Vagina (tissue), 2 donors: ENCODE measurements at regions not wholly inside any gene's neighbourhood (a gene's known extent, or its start where the extent isn't known, plus 50 kb on each side); places are given as distances from the start of the nearest gene placed in this dataset.

Source experiments
- POLR2A ChIP-seq, 2 donors: fragments of 450-650 bp; IDR thresholded peaks; one replicate each; pipeline ENCODE4 v1.6.1; 2017; ENCODE audit warnings: antibody characterized with exemption in 2 of 2, mild to moderate bottlenecking in 2 of 2, moderate library complexity in 2 of 2
- TF ChIP-seq, protein P1 (sequence below), 3 experiments: fragments of 450-650 bp in 2 of 3; fragments of 200-600 bp in 1 of 3; sonication (generic) in 1 of 3; IDR thresholded peaks; one replicate each; pipeline ENCODE4 v1.5.1; 2017 to 2019; ENCODE audit warnings: antibody characterized with exemption in 3 of 3, mild to moderate bottlenecking in 2 of 3, moderate library complexity in 2 of 3

- TF ChIP-seq, protein P1, sequence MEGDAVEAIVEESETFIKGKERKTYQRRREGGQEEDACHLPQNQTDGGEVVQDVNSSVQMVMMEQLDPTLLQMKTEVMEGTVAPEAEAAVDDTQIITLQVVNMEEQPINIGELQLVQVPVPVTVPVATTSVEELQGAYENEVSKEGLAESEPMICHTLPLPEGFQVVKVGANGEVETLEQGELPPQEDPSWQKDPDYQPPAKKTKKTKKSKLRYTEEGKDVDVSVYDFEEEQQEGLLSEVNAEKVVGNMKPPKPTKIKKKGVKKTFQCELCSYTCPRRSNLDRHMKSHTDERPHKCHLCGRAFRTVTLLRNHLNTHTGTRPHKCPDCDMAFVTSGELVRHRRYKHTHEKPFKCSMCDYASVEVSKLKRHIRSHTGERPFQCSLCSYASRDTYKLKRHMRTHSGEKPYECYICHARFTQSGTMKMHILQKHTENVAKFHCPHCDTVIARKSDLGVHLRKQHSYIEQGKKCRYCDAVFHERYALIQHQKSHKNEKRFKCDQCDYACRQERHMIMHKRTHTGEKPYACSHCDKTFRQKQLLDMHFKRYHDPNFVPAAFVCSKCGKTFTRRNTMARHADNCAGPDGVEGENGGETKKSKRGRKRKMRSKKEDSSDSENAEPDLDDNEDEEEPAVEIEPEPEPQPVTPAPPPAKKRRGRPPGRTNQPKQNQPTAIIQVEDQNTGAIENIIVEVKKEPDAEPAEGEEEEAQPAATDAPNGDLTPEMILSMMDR (IDR thresholded peaks at IDR 0.05) = no peak
- no peak for TF ChIP-seq POLR2A (IDR thresholded peaks at IDR 0.05)
Observed at GRCh38 chr5:125528881-125529280, 782.4 kb upstream of the ZNF608 start.
